Cardiac muscle cell (in vitro differentiated cells and primary cell): ENCODE measurements at regions not wholly inside any gene's neighbourhood (a gene's known extent, or its start where the extent isn't known, plus 50 kb on each side); places are given as distances from the start of the nearest gene placed in this dataset.

Experiments used
- DNase-seq, 2 donors: peaks; one replicate each; pipeline versions ENCODE4 v3.0.0 to v3.0.0-alpha.2; 2010 to 2017; ENCODE audit warnings: low read depth in 1 of 2, low spot score in 1 of 2
- H3K27ac ChIP-seq: fragments of 200-600 bp; sonication (generic); 2 replicates; pipeline ENCODE4 v1.5.1; 2016
- H3K27me3 ChIP-seq: fragments of 200-600 bp; sonication (generic); 2 replicates; pipeline ENCODE4 v1.6.0; 2016; ENCODE audit warnings: control low read depth
- H3K36me3 ChIP-seq: fragments of 200-600 bp; sonication (generic); 2 replicates; pipeline ENCODE4 v1.5.1; 2016; ENCODE audit warnings: control low read depth
- H3K4me1 ChIP-seq: fragments of 200-600 bp; sonication (generic); 2 replicates; pipeline ENCODE4 v1.8.1; 2017; ENCODE audit warnings: low read depth, mild to moderate bottlenecking, mixed run types
- H3K4me3 ChIP-seq: fragments of 200-600 bp; sonication (generic); 2 replicates; pipeline ENCODE4 v1.5.1; 2016; ENCODE audit warnings: mild to moderate bottlenecking
- H3K9me3 ChIP-seq: fragments of 200-600 bp; sonication (generic); 2 replicates; pipeline ENCODE4 v1.5.1; 2017; ENCODE audit warnings: low read depth, mild to moderate bottlenecking, control low read depth
- TF ChIP-seq, protein P1 (sequence below): IDR thresholded peaks from 2 replicates; pipeline ENCODE4 v1.5.1; 2012; ENCODE audit warnings: low read depth, mild to moderate bottlenecking, low read length

DNA sequence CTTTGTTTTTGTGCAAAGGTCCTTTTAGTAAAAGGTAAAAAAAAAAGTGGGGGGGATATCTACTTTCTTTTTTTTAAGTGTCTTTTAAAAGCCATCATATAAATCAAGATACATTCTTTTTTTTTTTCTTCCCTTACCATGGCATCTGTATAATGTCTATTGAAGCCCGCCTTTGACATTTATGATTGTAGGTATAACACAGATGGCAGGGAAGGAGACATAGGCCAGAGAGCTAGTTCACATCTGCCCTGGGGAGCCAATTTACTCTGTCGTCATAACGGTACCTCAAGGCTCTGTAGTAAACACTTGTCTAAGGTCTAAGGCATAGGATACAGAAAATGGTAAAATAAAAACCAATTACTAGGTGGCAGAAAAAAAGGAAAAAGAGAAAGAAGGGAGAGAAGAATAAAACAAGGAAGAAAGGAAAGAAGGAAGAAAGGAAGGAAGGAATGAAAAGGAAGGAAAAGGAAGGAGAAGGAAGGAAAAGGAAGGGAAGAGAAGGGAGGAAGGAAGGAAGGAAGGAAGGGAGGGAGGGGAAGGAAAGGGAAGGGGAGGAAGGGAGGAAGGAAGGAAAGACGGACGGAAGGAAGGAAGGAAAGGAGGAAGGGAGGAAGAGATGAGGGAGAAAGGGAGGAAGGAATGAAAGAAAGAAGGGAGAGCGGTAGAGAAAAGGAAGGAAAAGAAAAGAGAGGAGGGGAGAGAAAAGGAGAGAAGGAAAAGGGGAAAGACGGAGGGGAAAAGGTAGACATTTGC, 343.5 kb downstream of the RBM43 start:
- TF ChIP-seq, protein P1, sequence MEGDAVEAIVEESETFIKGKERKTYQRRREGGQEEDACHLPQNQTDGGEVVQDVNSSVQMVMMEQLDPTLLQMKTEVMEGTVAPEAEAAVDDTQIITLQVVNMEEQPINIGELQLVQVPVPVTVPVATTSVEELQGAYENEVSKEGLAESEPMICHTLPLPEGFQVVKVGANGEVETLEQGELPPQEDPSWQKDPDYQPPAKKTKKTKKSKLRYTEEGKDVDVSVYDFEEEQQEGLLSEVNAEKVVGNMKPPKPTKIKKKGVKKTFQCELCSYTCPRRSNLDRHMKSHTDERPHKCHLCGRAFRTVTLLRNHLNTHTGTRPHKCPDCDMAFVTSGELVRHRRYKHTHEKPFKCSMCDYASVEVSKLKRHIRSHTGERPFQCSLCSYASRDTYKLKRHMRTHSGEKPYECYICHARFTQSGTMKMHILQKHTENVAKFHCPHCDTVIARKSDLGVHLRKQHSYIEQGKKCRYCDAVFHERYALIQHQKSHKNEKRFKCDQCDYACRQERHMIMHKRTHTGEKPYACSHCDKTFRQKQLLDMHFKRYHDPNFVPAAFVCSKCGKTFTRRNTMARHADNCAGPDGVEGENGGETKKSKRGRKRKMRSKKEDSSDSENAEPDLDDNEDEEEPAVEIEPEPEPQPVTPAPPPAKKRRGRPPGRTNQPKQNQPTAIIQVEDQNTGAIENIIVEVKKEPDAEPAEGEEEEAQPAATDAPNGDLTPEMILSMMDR: no peak
- H3K4me3 ChIP-seq: no peak overlapping the region
- no peak for DNase-seq
- no peaks in the 10 kb centered on the region for H3K27me3 ChIP-seq
- no peaks in the 10 kb centered on the region for H3K9me3 ChIP-seq
- H3K27ac ChIP-seq: no peak overlapping the region
- H3K36me3 ChIP-seq: no peaks in the 10 kb centered on the region
- H3K4me1 ChIP-seq: no peaks in the 10 kb centered on the region

DNA sequence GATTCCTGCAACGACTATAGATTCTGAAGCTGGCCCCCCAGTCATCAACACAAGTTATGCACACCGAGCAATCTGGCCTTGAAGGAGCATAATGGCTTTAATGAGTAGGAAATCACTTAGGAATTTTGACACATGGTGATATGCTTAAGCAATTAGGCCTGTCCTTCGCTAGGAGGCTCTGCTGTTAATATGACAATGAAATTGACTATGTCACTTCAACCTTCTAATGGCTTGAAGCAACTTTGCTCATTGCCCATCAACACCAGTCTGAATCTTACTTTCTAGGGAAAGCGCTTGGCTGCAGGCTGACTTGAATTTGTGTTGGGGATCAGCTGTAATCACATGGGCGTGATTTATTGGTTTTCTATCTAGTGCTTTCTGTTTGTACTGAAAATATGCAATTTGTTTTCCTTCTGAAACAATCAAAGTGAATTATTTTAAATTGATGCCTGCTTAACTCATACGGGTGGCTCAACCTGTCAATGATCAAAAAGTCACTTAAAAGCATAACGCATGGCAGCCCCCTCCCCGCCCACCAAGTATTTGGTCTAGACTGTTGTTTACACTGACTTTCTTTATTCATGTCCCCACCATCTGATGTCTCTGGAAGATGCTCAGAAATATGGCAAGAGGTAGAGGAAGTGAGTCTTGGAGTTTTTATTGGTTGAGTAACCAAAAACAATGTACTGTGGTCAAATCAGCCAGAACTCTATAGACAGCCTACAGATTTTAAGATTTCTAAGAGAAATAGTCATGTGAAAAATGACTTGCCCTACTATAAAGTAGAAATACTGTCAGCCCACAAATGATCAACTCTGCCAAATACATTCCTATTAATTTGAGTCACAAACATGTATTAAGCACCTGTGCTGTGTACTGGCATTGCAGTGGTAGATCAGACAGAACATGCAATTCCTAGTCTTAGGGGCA, 344.9 kb downstream of the RBM43 start:
- H3K27ac ChIP-seq: no peak overlapping the region
- H3K36me3 ChIP-seq: no peaks in the 10 kb centered on the region
- H3K27me3 ChIP-seq: no peaks in the 10 kb centered on the region
- no peak overlapping the region for H3K4me3 ChIP-seq
- H3K9me3 ChIP-seq: no peaks in the 10 kb centered on the region
- TF ChIP-seq, protein P1: no peak
- DNase-seq: no peak
- H3K4me1 ChIP-seq: no peaks in the 10 kb centered on the region

DNA sequence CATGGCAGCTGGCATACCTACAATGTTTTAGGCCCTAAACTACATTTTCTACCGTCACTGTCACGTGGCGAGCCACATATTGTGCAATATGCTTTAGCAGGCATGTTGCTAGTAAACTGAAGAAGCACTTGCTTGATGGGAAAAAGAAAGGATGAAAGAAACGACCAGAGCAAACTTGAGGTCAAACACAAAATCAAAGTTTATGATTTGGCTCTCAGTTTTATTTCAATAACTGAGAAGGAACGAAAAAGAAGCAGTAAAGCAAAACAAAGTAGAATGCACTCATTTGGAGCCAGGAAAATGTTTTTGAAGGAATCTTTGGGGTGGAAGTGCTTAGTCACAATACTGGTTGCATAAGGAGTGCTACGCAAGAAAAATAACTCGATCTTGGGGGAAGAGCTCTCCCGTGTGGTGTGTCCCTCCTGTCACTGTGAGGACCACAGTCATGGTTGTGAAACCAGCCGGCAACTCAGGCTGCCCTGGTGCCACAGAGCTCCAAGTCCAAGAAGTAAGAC, 349.8 kb downstream of the RBM43 start:
- no peaks in the 10 kb centered on the region for H3K9me3 ChIP-seq
- no peak overlapping the region for H3K27ac ChIP-seq
- no peaks in the 10 kb centered on the region for H3K36me3 ChIP-seq
- DNase-seq: peak in 1 of 2 donors; percentile 96
- H3K4me1 ChIP-seq: no peaks in the 10 kb centered on the region
- TF ChIP-seq, protein P1: peak; percentile 49
- no peak overlapping the region for H3K4me3 ChIP-seq
- H3K27me3 ChIP-seq: no peaks in the 10 kb centered on the region

DNA sequence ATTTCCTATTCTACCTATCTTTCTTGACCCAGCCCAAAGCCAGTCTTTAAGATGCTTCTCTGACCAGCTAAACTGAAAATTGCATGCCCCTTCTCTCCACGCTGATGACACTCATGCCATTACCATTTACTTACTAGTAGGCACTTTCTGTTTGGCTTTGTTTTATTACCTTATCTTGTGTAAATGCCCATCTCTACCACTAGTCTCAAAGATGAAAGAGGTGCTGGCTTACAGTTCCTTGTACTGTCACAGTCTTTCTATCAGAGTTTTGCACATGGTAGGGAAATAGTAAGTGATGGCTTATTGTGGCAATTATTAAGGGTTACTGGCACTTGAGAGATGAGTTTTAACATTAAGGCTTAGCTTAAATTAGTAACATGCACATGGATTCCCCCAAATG, 352.1 kb downstream of the RBM43 start:
- TF ChIP-seq, protein P1: no peak
- H3K4me1 ChIP-seq: no peaks in the 10 kb centered on the region
- no peak for DNase-seq
- no peaks in the 10 kb centered on the region for H3K9me3 ChIP-seq
- no peaks in the 10 kb centered on the region for H3K36me3 ChIP-seq
- H3K4me3 ChIP-seq: no peak overlapping the region
- H3K27me3 ChIP-seq: no peaks in the 10 kb centered on the region
- no peak overlapping the region for H3K27ac ChIP-seq

DNA sequence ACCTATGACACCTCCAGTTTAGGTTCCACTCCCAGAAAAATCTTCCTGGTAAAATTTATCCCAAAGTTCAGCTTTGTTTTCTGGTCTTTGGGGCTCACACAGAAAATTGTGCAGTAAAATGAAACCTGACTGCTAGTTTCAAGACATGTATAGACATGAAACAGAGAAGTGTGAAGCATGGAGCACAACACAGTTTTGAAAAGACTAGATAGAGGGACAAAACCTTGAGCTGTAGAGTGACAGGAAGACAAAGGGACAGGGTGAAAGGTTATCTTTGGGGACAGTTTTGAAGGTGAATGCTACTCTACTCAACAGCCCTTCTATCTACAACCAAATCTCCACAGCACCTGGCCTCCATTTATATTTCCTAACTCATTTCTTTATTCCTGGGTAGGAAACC, 352.6 kb downstream of the RBM43 start:
- DNase-seq: no peak
- TF ChIP-seq, protein P1: no peak
- Histone ChIP-seq H3K9me3 (no peaks in the 10 kb centered on the region), H3K27me3 (no peaks in the 10 kb centered on the region), H3K27ac (no peak overlapping the region), H3K4me1 (no peaks in the 10 kb centered on the region), H3K4me3 (no peak overlapping the region), H3K36me3 (no peaks in the 10 kb centered on the region)
